Liver (tissue), 3 donors: ENCODE measurements at regions not wholly inside any gene's neighbourhood (a gene's known extent, or its start where the extent isn't known, plus 50 kb on each side); places are given as distances from the start of the nearest gene placed in this dataset.

Experiments used
- HNF4A ChIP-seq, 2 donors: conservative IDR thresholded peaks; 2 replicates each; pipeline ENCODE4 v1.6.1; 2016; ENCODE audit warnings: antibody characterized with exemption in 2 of 2, mild to moderate bottlenecking in 2 of 2
- JUND ChIP-seq, 2 donors: IDR thresholded peaks; 2 replicates each; pipeline ENCODE4 v1.6.1; 2016; ENCODE audit warnings: antibody characterized with exemption in 2 of 2
- RAD21 ChIP-seq, 2 donors: IDR thresholded peaks; 2 replicates each; pipeline ENCODE4 v1.6.1; 2016; ENCODE audit warnings: antibody characterized with exemption in 2 of 2, mild to moderate bottlenecking in 2 of 2
- SP1 ChIP-seq: IDR thresholded peaks from 2 replicates; pipeline ENCODE4 v1.6.1; 2018; ENCODE audit warnings: antibody characterized with exemption, mild to moderate bottlenecking
- YY1 ChIP-seq: IDR thresholded peaks from 2 replicates; pipeline ENCODE4 v1.6.1; 2016; ENCODE audit warnings: antibody characterized with exemption, mild to moderate bottlenecking
- TF ChIP-seq, protein P1 (sequence below): IDR thresholded peaks from 2 replicates; pipeline ENCODE4 v1.6.1; 2016; ENCODE audit warnings: antibody characterized with exemption
- TF ChIP-seq, protein P2 (sequence below): IDR thresholded peaks from 2 replicates; pipeline ENCODE4 v1.6.1; 2016; ENCODE audit warnings: antibody characterized with exemption
- TF ChIP-seq, protein P3 (sequence below): fragments of 150-350 bp; IDR thresholded peaks from 2 replicates; pipeline ENCODE4 v1.5.1; 2017; ENCODE audit warnings: improper control_type of control experiment, low read depth, low read length; ENCODE audit not compliant: missing input control
- donor health status: healthy.
- donor health status: healthy.

DNA sequence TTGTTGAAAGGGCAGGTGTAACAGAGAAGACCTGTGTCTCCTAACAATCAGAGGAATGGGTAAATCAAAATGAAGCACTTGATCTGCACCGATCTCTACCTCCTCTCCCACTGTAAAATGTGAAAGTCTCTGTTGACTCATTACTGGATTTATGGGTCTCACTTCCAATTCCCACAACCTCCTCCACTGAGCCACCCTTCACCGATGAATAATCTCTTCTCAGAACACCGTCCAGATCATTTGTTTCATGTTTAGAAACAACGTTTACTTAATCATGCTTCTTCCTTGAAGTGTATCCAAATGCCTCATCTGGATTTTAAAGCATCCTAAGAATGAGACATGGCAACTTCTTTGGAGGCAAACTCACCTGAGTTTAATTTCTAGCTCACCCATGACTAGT is 643.6 kb downstream of the ETS1 start:
- TF ChIP-seq, protein P1, sequence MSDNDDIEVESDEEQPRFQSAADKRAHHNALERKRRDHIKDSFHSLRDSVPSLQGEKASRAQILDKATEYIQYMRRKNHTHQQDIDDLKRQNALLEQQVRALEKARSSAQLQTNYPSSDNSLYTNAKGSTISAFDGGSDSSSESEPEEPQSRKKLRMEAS, result no peak
- TF ChIP-seq RAD21 (IDR thresholded peaks at IDR 0.05) (no peak), HNF4A (conservative IDR thresholded peaks at IDR 0.05) (no peak), JUND (IDR thresholded peaks at IDR 0.05) (no peak), SP1 (no peak), YY1 (no peak)
- TF ChIP-seq, protein P2, sequence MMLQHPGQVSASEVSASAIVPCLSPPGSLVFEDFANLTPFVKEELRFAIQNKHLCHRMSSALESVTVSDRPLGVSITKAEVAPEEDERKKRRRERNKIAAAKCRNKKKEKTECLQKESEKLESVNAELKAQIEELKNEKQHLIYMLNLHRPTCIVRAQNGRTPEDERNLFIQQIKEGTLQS, result no peak
- TF ChIP-seq, protein P3, sequence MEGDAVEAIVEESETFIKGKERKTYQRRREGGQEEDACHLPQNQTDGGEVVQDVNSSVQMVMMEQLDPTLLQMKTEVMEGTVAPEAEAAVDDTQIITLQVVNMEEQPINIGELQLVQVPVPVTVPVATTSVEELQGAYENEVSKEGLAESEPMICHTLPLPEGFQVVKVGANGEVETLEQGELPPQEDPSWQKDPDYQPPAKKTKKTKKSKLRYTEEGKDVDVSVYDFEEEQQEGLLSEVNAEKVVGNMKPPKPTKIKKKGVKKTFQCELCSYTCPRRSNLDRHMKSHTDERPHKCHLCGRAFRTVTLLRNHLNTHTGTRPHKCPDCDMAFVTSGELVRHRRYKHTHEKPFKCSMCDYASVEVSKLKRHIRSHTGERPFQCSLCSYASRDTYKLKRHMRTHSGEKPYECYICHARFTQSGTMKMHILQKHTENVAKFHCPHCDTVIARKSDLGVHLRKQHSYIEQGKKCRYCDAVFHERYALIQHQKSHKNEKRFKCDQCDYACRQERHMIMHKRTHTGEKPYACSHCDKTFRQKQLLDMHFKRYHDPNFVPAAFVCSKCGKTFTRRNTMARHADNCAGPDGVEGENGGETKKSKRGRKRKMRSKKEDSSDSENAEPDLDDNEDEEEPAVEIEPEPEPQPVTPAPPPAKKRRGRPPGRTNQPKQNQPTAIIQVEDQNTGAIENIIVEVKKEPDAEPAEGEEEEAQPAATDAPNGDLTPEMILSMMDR, result no peak
